Keratinocyte (primary cell): ENCODE measurements at regions not wholly inside any gene's neighbourhood (a gene's known extent, or its start where the extent isn't known, plus 50 kb on each side); places are given as distances from the start of the nearest gene placed in this dataset.

Experiments used
- EZH2 ChIP-seq: IDR thresholded peaks from one replicate; pipeline ENCODE4 v1.6.1; 2012; ENCODE audit warnings: inconsistent platforms, mild to moderate bottlenecking, low read length, moderate library complexity
- TF ChIP-seq, protein P1 (sequence below), 3 experiments: IDR thresholded peaks in 1 of 3; conservative IDR thresholded peaks in 1 of 3; optimal IDR thresholded peaks in 1 of 3; 2 replicates in 2 of 3; 3 replicates in 1 of 3; pipeline versions ENCODE3 to v1.5.1; 2011; ENCODE audit warnings: low read length in 3 of 3, mild to moderate bottlenecking in 3 of 3, moderate library complexity in 2 of 3, control low read depth in 1 of 3, inconsistent platforms in 1 of 3; ENCODE audit not compliant: insufficient read depth in 2 of 3; ENCODE audit errors: extremely low read depth in 1 of 3

GRCh38 chr2:215514516-215514915 is 78.6 kb upstream of the FN1 start:
- no peak for TF ChIP-seq EZH2
- TF ChIP-seq, protein P1, sequence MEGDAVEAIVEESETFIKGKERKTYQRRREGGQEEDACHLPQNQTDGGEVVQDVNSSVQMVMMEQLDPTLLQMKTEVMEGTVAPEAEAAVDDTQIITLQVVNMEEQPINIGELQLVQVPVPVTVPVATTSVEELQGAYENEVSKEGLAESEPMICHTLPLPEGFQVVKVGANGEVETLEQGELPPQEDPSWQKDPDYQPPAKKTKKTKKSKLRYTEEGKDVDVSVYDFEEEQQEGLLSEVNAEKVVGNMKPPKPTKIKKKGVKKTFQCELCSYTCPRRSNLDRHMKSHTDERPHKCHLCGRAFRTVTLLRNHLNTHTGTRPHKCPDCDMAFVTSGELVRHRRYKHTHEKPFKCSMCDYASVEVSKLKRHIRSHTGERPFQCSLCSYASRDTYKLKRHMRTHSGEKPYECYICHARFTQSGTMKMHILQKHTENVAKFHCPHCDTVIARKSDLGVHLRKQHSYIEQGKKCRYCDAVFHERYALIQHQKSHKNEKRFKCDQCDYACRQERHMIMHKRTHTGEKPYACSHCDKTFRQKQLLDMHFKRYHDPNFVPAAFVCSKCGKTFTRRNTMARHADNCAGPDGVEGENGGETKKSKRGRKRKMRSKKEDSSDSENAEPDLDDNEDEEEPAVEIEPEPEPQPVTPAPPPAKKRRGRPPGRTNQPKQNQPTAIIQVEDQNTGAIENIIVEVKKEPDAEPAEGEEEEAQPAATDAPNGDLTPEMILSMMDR (optimal IDR thresholded peaks at IDR 0.05 in 1 of 3, IDR thresholded peaks at IDR 0.05 in 1 of 3, conservative IDR thresholded peaks at IDR 0.05 in 1 of 3; ENCODE audit: extremely low read depth in 1 of 3, insufficient read depth in 2 of 3, low read length in 3 of 3) = no peak
